IMR-90 (cell line): ENCODE measurements at regions not wholly inside any gene's neighbourhood (a gene's known extent, or its start where the extent isn't known, plus 50 kb on each side); places are given as distances from the start of the nearest gene placed in this dataset.

ENCODE experiments used
- ATAC-seq: fragments of 200-7000 bp; cut with Tn5 transposase; 2 replicates; pipeline ENCODE4 v1.9.1; 2020; ENCODE audit warnings: low read depth, mild to moderate bottlenecking, moderate library complexity
- BruUV-seq: library from RNA; stranded (reverse); fragments of 400-500 nt; replicated peaks from 2 replicates; lab custom pipeline; 2021; lab: Mats Ljungman, UMichigan
- CTCF ChIA-PET: fragments of 300-600 bp; formaldehyde crosslinking; extraction: SDS; loops from one replicate; lab custom pipeline; 2021; ENCODE audit warnings: antibody characterized with exemption; lab: Yijun Ruan, JAX
- POLR2A ChIA-PET: fragments of 300-600 bp; sonication (Branson Sonifier 250); formaldehyde crosslinking; loops from one replicate; lab custom pipeline; 2022; ENCODE audit warnings: antibody characterized with exemption; ENCODE audit not compliant: unreplicated experiment; lab: Charles Lee
- DNase-seq: peaks from one replicate; pipeline ENCODE4 v3.0.0; 2013
- H2AFZ ChIP-seq: replicated peaks from 2 replicates; pipeline ENCODE3; 2013; ENCODE audit warnings: low read length, mild to moderate bottlenecking; ENCODE audit not compliant: poor library complexity
- H2AK5ac ChIP-seq: 2 replicates; pipeline ENCODE4 v1.6.1; 2013; ENCODE audit warnings: low read depth, low read length, inconsistent platforms
- H2AK9ac ChIP-seq: replicated peaks from 2 replicates; pipeline ENCODE3; 2013; ENCODE audit warnings: mild to moderate bottlenecking, low read depth, low read length, moderate library complexity; ENCODE audit not compliant: poor library complexity
- H2BK120ac ChIP-seq: 2 replicates; pipeline ENCODE4 v1.6.1; 2013; ENCODE audit warnings: low read depth, low read length, inconsistent platforms
- H2BK15ac ChIP-seq: 3 replicates; pipeline ENCODE4 v1.6.1; 2013; ENCODE audit warnings: low read depth, low read length, inconsistent platforms
- H2BK20ac ChIP-seq: 2 replicates; pipeline ENCODE4 v1.6.1; 2013; ENCODE audit warnings: low read depth, mild to moderate bottlenecking, inconsistent platforms, low read length, moderate library complexity
- H2BK5ac ChIP-seq: 2 replicates; pipeline ENCODE4 v1.6.1; 2013; ENCODE audit warnings: mild to moderate bottlenecking, low read depth, low read length, inconsistent platforms; ENCODE audit not compliant: poor library complexity, severe bottlenecking
- H3K14ac ChIP-seq: replicated peaks from 2 replicates; pipeline ENCODE4 v1.6.1; 2013; ENCODE audit warnings: low read depth, low read length, inconsistent platforms
- H3K18ac ChIP-seq: 2 replicates; pipeline ENCODE4 v1.6.1; 2013; ENCODE audit warnings: low read depth, low read length, control low read depth
- H3K23ac ChIP-seq: 2 replicates; pipeline ENCODE4 v1.6.1; 2013; ENCODE audit warnings: low read depth, low read length, inconsistent platforms
- H3K27ac ChIP-seq: 2 replicates; pipeline ENCODE4 v1.5.1; 2013; ENCODE audit warnings: mild to moderate bottlenecking, control low read depth, low read length; ENCODE audit not compliant: insufficient read depth
- H3K27me3 ChIP-seq: 2 replicates; pipeline ENCODE4 v1.6.1; 2013; ENCODE audit warnings: low read length; ENCODE audit not compliant: control insufficient read depth, insufficient read depth
- H3K36me3 ChIP-seq: 2 replicates; pipeline ENCODE4 v1.6.1; 2013; ENCODE audit warnings: low read length, mixed read lengths; ENCODE audit not compliant: control insufficient read depth, insufficient read depth
- H3K4ac ChIP-seq: 2 replicates; pipeline ENCODE4 v1.6.1; 2013; ENCODE audit warnings: low read depth, low read length, inconsistent platforms
- H3K4me1 ChIP-seq: 2 replicates; pipeline ENCODE4 v1.6.1; 2013; ENCODE audit warnings: low read length, mixed read lengths; ENCODE audit not compliant: control insufficient read depth, insufficient read depth
- H3K4me2 ChIP-seq: 2 replicates; pipeline ENCODE4 v1.6.1; 2013; ENCODE audit warnings: low read depth, mild to moderate bottlenecking, control low read depth, low read length, moderate library complexity
- H3K4me3 ChIP-seq: 2 replicates; pipeline ENCODE4 v1.5.1; 2013; ENCODE audit warnings: low read depth, mild to moderate bottlenecking, control low read depth, low read length, moderate library complexity; ENCODE audit not compliant: insufficient read depth
- H3K56ac ChIP-seq: 2 replicates; pipeline ENCODE4 v1.6.1; 2013; ENCODE audit warnings: low read length, inconsistent platforms; ENCODE audit not compliant: insufficient read depth; ENCODE audit errors: extremely low read depth
- H3K79me1 ChIP-seq, 2 experiments: 2 replicates each; pipeline ENCODE4 v1.6.1; 2013; ENCODE audit warnings: low read length in 2 of 2, inconsistent platforms in 1 of 2, low read depth in 1 of 2
- H3K9ac ChIP-seq: 2 replicates; pipeline ENCODE4 v1.6.1; 2013; ENCODE audit warnings: low read depth, low read length, control low read depth
- H3K9me1 ChIP-seq: 2 replicates; pipeline ENCODE4 v1.6.1; 2013; ENCODE audit warnings: low read length, inconsistent platforms; ENCODE audit not compliant: insufficient read depth
- H3K9me3 ChIP-seq: 2 replicates; pipeline ENCODE4 v1.6.1; 2013; ENCODE audit warnings: low read length; ENCODE audit not compliant: control insufficient read depth, insufficient read depth
- H4K20me1 ChIP-seq: 2 replicates; pipeline ENCODE4 v1.6.1; 2013; ENCODE audit warnings: low read length, inconsistent platforms; ENCODE audit not compliant: insufficient read depth
- H4K5ac ChIP-seq: 2 replicates; pipeline ENCODE4 v1.6.1; 2013; ENCODE audit warnings: mild to moderate bottlenecking, low read depth, low read length, control low read depth
- H4K8ac ChIP-seq, 2 experiments: 2 replicates each; pipeline ENCODE4 v1.6.1; 2013; ENCODE audit warnings: low read depth in 2 of 2, low read length in 2 of 2, control low read depth in 1 of 2, inconsistent platforms in 1 of 2
- H4K91ac ChIP-seq: 2 replicates; pipeline ENCODE4 v1.6.1; 2013; ENCODE audit warnings: low read depth, low read length, inconsistent platforms; ENCODE audit not compliant: insufficient read depth
- CHD1 ChIP-seq: IDR thresholded peaks from 2 replicates; pipeline ENCODE4 v1.6.1; 2012; ENCODE audit warnings: low read depth, low read length, improper control_type of control experiment
- FOS ChIP-seq: fragments of 150-350 bp; IDR thresholded peaks from 2 replicates; pipeline ENCODE4 v1.6.1; 2016; ENCODE audit warnings: low read depth, low read length
- MAFK ChIP-seq: IDR thresholded peaks from 2 replicates; pipeline ENCODE4 v1.6.1; 2012; ENCODE audit warnings: low read depth, low read length, improper control_type of control experiment
- MAZ ChIP-seq: IDR thresholded peaks from 2 replicates; pipeline ENCODE4 v1.6.1; 2012; ENCODE audit warnings: low read depth, mild to moderate bottlenecking, low read length, improper control_type of control experiment, moderate library complexity, borderline replicate concordance
- POLR2A ChIP-seq: IDR thresholded peaks from 2 replicates; pipeline ENCODE4 v1.6.1; 2012; ENCODE audit warnings: mild to moderate bottlenecking, low read depth, low read length
- RAD21 ChIP-seq: IDR thresholded peaks from 2 replicates; pipeline ENCODE4 v1.6.1; 2012; ENCODE audit warnings: low read length, improper control_type of control experiment
- WGBS, 2 experiments: methylation state at CpG; one replicate each; pipeline versions ENCODE4 v1.1.5 to v1.1.7; 2013; ENCODE audit warnings: missing lambda C conversion rate in 2 of 2; ENCODE audit not compliant: insufficient read length in 1 of 2; ENCODE audit errors: extremely low coverage in 2 of 2; 5-methylcytosine and 5-hydroxymethylcytosine counted together
- dilution Hi-C: fragments of 300-500 bp; cut with HindIII; formaldehyde crosslinking; loops from one replicate; pipeline ENCODE4 v1.14.3; 2018; ENCODE audit warnings: low sequenced_read_pairs; ENCODE audit not compliant: unreplicated experiment
- in situ Hi-C: fragments of 300-500 bp; cut with MboI; formaldehyde crosslinking; loops from 3 replicates; pipeline ENCODE4 v1.14.3; 2019; ENCODE audit warnings: low sequenced_read_pairs, inconsistent platforms, mixed read lengths
- intact Hi-C: fragments of 100-400 bp; cut with micrococcal nuclease; formaldehyde crosslinking; loops from 2 replicates; pipeline ENCODE4 v1.10.0; 2022

DNA sequence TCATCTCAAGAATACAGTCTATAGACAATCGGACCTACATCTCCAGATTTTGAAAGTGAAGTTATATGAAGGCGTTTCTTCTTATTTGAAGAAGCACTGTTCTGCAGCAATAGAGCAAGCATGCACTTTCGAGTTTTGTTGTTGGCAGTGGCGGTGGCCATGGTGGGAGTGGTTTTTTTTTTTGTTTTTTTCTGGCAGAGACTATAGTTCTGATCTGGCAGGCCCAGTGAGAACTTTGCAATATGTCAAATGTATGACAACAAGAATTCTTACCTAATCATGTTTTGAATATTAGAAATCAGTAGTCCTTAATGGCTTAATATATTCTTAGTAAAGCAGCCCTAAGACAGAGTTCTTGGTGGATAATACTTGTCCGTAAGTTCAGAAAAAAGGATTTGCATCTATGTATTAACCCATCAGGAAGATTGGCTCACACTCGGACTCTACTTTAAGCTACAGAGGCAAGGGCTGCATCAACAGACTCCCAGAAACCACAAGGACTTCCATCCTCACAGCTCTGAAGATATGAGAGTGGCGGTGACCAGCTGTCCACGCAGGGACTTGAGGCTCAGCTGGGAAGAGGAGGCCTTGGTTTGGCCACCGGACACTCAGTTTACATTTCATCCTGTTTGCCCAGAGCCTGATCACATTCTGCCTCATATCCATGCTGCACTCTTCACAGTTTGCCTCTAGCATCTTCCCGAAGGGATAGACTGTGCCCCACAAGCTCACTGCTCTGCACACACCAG is 124.1 kb upstream of the THBS1 start:
- Histone ChIP-seq H3K14ac (no peak overlapping the region; the same call in 1 of the 2 replicates), H2AFZ (no peak overlapping the region), H3K4ac (0 out of 2 replicates have a peak overlapping the region, but pooled peaks have one; percentile 2), H3K23ac (no peak overlapping the region), H3K56ac (no peak overlapping the region), H3K27me3 (no peaks in the 10 kb centered on the region), H2BK15ac (no peak overlapping the region), H3K9me1 (peaks cover 3% of the 10 kb centered on the region; the same call in 1 of the 2 replicates), H2BK5ac (no peak overlapping the region), H3K9ac (no peak overlapping the region), H4K5ac (no peak overlapping the region; the same call in 1 of the 2 replicates), H3K4me1 (peaks cover 7% of the 10 kb centered on the region), H2AK9ac (no peak overlapping the region), H3K4me3 (no peak overlapping the region), H3K18ac (no peak overlapping the region; the same call in 1 of the 2 replicates), H2BK20ac (peak overlapping the region; percentile 25; the same call in 1 of the 2 replicates), H4K8ac (no peak overlapping the region), H3K9me3 (no peaks in the 10 kb centered on the region), H2BK120ac (peak overlapping the region; percentile 23; the same call in 1 of the 2 replicates), H3K4me2 (no peak overlapping the region), H4K20me1 (no peaks in the 10 kb centered on the region), H3K27ac (no peak overlapping the region), H2AK5ac (peak overlapping the region; percentile 13; the same call in 1 of the 2 replicates), H4K91ac (0 out of 2 replicates have a peak overlapping the region, but pooled peaks have one; percentile 22), H3K79me1 (no peaks in the 10 kb centered on the region), H3K36me3 (no peaks in the 10 kb centered on the region)
- ChIA-PET CTCF (no interaction called here), POLR2A (interaction anchor here (0.7 kb wide), 1 partner anchor 27 kb away, joined by 3 read pairs; no protein-coding TSS in a partner anchor)
- intact Hi-C loops, result no loop called here
- dilution Hi-C loops, result no loop called here
- WGBS, 2 experiments, result 100% methylated on average over 2 of the region's 10 CpGs; no CpG with 5 or more reads in 1 of the 2 experiments
- BruUV-seq, result no TSS peak
- ATAC-seq (no peak), DNase-seq (no peak)
- in situ Hi-C loops, result no loop called here
- TF ChIP-seq CHD1, result no peak
- TF ChIP-seq FOS, result no peak
- no peak for TF ChIP-seq RAD21
- no peak for TF ChIP-seq POLR2A
- no peak for TF ChIP-seq MAZ
- no peak for TF ChIP-seq MAFK
